Astrocyte (in vitro differentiated cells and primary cell): ENCODE measurements at regions not wholly inside any gene's neighbourhood (a gene's known extent, or its start where the extent isn't known, plus 50 kb on each side); places are given as distances from the start of the nearest gene placed in this dataset.

Source experiments
- DNase-seq: peaks from one replicate; pipeline ENCODE4 v3.0.0-alpha.2; 2010; ENCODE audit warnings: low read depth
- FAIRE-seq: peaks from 2 replicates; lab custom pipeline; 2011; peaks lifted over from hg19 to GRCh38; lab: Jason Lieb, UNC
- H2AFZ ChIP-seq: 2 replicates; pipeline ENCODE4 v1.6.0; 2012; ENCODE audit warnings: low read depth, low read length, inconsistent platforms
- H3K27ac ChIP-seq: 2 replicates; pipeline ENCODE4 v1.5.1; 2011; ENCODE audit warnings: low read depth, low read length, inconsistent platforms
- H3K27me3 ChIP-seq: 2 replicates; pipeline ENCODE4 v1.6.0; 2011; ENCODE audit warnings: low read length, inconsistent platforms; ENCODE audit not compliant: insufficient read depth
- H3K36me3 ChIP-seq: 2 replicates; pipeline ENCODE4 v1.5.1; 2011; ENCODE audit warnings: low read length, inconsistent platforms; ENCODE audit not compliant: insufficient read depth
- H3K4me1 ChIP-seq: 2 replicates; pipeline ENCODE4 v1.5.1; 2011; ENCODE audit warnings: low read length, inconsistent platforms; ENCODE audit not compliant: insufficient read depth
- H3K4me2 ChIP-seq: 2 replicates; pipeline ENCODE4 v1.6.0; 2012; ENCODE audit warnings: low read length, inconsistent platforms
- H3K4me3 ChIP-seq: 2 replicates; pipeline ENCODE4 v1.5.1; 2011; ENCODE audit warnings: low read depth, mild to moderate bottlenecking, low read length, inconsistent platforms; ENCODE audit not compliant: insufficient read depth
- H3K79me2 ChIP-seq: 2 replicates; pipeline ENCODE4 v1.6.0; 2012; ENCODE audit warnings: mild to moderate bottlenecking, low read length, inconsistent platforms; ENCODE audit not compliant: insufficient read depth
- H3K9ac ChIP-seq: 2 replicates; pipeline ENCODE4 v1.6.0; 2012; ENCODE audit warnings: mild to moderate bottlenecking, low read length, inconsistent platforms
- H3K9me3 ChIP-seq: 2 replicates; pipeline ENCODE4 v1.5.1; 2012; ENCODE audit warnings: low read depth, mild to moderate bottlenecking, low read length, inconsistent platforms; ENCODE audit not compliant: insufficient read depth
- H4K20me1 ChIP-seq: 2 replicates; pipeline ENCODE4 v1.6.0; 2012; ENCODE audit warnings: low read length, inconsistent platforms; ENCODE audit not compliant: insufficient read depth
- H3K27ac Mint-ChIP-seq: one replicate; pipeline ENCODE4 v1.8.0; 2021; ENCODE audit warnings: mild to moderate bottlenecking, mixed read lengths; ENCODE audit not compliant: unreplicated experiment
- H3K27me3 Mint-ChIP-seq: one replicate; pipeline ENCODE4 v1.8.0; 2021; ENCODE audit warnings: low read depth, mixed read lengths; ENCODE audit not compliant: unreplicated experiment
- H3K36me3 Mint-ChIP-seq: one replicate; pipeline ENCODE4 v1.8.0; 2021; ENCODE audit warnings: low read depth, mixed read lengths; ENCODE audit not compliant: unreplicated experiment
- H3K4me1 Mint-ChIP-seq: one replicate; pipeline ENCODE4 v1.8.0; 2021; ENCODE audit warnings: low read depth, mixed read lengths; ENCODE audit not compliant: unreplicated experiment
- H3K4me3 Mint-ChIP-seq: one replicate; pipeline ENCODE4 v1.8.0; 2021; ENCODE audit warnings: mild to moderate bottlenecking, moderate library complexity, mixed read lengths; ENCODE audit not compliant: unreplicated experiment
- H3K9me3 Mint-ChIP-seq: one replicate; pipeline ENCODE4 v1.8.0; 2021; ENCODE audit warnings: mild to moderate bottlenecking, mixed read lengths; ENCODE audit not compliant: unreplicated experiment
- CTCF ChIP-seq: IDR thresholded peaks from 2 replicates; pipeline ENCODE4 v1.5.1; 2011; ENCODE audit warnings: low read depth, mild to moderate bottlenecking, inconsistent platforms, low read length, moderate library complexity; ENCODE audit not compliant: insufficient read depth
- EZH2 ChIP-seq: IDR thresholded peaks from 2 replicates; pipeline ENCODE4 v1.6.1; 2012; ENCODE audit warnings: mild to moderate bottlenecking, low read length, inconsistent platforms; ENCODE audit not compliant: insufficient read depth

GRCh38 chr22:34159491-34159890 lies 239.2 kb upstream of the LARGE1 start:
- Histone ChIP-seq H3K4me1 (no peaks in the 10 kb centered on the region), H4K20me1 (no peaks in the 10 kb centered on the region), H3K27me3 (no peaks in the 10 kb centered on the region), H3K4me3 (no peak overlapping the region), H3K9me3 (no peaks in the 10 kb centered on the region), H3K9ac (no peak overlapping the region), H3K36me3 (no peaks in the 10 kb centered on the region), H3K79me2 (no peaks in the 10 kb centered on the region), H3K27ac (no peak overlapping the region), H2AFZ (no peak overlapping the region), H3K4me2 (no peak overlapping the region)
- DNase-seq: no peak
- peaks cover 3% of the 10 kb centered on the region for H3K27me3 Mint-ChIP-seq
- no peak overlapping the region for H3K4me3 Mint-ChIP-seq
- TF ChIP-seq CTCF: no peak
- TF ChIP-seq EZH2: no peak
- no peaks in the 10 kb centered on the region for H3K4me1 Mint-ChIP-seq
- no peaks in the 10 kb centered on the region for H3K9me3 Mint-ChIP-seq
- no peak overlapping the region for H3K27ac Mint-ChIP-seq
- FAIRE-seq: no peak
- no peaks in the 10 kb centered on the region for H3K36me3 Mint-ChIP-seq

- Mint-ChIP-seq H3K27ac (no peak overlapping the region), H3K4me1 (no peaks in the 10 kb centered on the region), H3K27me3 (peaks cover 4% of the 10 kb centered on the region), H3K4me3 (no peak overlapping the region), H3K36me3 (no peaks in the 10 kb centered on the region), H3K9me3 (no peaks in the 10 kb centered on the region)
- Histone ChIP-seq H3K9me3 (no peaks in the 10 kb centered on the region), H3K27ac (no peak overlapping the region), H3K4me3 (no peak overlapping the region), H2AFZ (no peak overlapping the region), H3K36me3 (no peaks in the 10 kb centered on the region), H3K9ac (no peak overlapping the region), H3K79me2 (no peaks in the 10 kb centered on the region), H4K20me1 (no peaks in the 10 kb centered on the region), H3K4me1 (no peaks in the 10 kb centered on the region), H3K4me2 (no peak overlapping the region), H3K27me3 (no peaks in the 10 kb centered on the region)
- DNase-seq (no peak), FAIRE-seq (no peak)
- no peak for TF ChIP-seq CTCF
- TF ChIP-seq EZH2: no peak
Observed at GRCh38 chr22:34160141-34160783, 240.0 kb upstream of the LARGE1 start.

- no peaks in the 10 kb centered on the region for H3K36me3 Mint-ChIP-seq
- FAIRE-seq: no peak
- H3K4me1 ChIP-seq: no peaks in the 10 kb centered on the region
- H3K9me3 Mint-ChIP-seq: no peaks in the 10 kb centered on the region
- no peak overlapping the region for H3K27ac ChIP-seq
- H3K4me1 Mint-ChIP-seq: no peaks in the 10 kb centered on the region
- no peak overlapping the region for H2AFZ ChIP-seq
- H3K4me3 ChIP-seq: no peak overlapping the region
- H3K27me3 Mint-ChIP-seq: peaks cover 10% of the 10 kb centered on the region
- H3K9ac ChIP-seq: no peak overlapping the region
- H3K9me3 ChIP-seq: no peaks in the 10 kb centered on the region
- no peak overlapping the region for H3K4me3 Mint-ChIP-seq
- H3K4me2 ChIP-seq: no peak overlapping the region
- no peak for TF ChIP-seq EZH2
- no peak for TF ChIP-seq CTCF
- no peaks in the 10 kb centered on the region for H3K79me2 ChIP-seq
- no peaks in the 10 kb centered on the region for H3K27me3 ChIP-seq
- no peak for DNase-seq
- H3K36me3 ChIP-seq: no peaks in the 10 kb centered on the region
- no peaks in the 10 kb centered on the region for H4K20me1 ChIP-seq
- H3K27ac Mint-ChIP-seq: no peak overlapping the region
Observed at GRCh38 chr22:34161431-34162123, 241.3 kb upstream of the LARGE1 start.
